ENCODE measurements at regions not wholly inside any gene's neighbourhood (a gene's known extent, or its start where the extent isn't known, plus 50 kb on each side); places are given as distances from the start of the nearest gene placed in this dataset.

DNA sequence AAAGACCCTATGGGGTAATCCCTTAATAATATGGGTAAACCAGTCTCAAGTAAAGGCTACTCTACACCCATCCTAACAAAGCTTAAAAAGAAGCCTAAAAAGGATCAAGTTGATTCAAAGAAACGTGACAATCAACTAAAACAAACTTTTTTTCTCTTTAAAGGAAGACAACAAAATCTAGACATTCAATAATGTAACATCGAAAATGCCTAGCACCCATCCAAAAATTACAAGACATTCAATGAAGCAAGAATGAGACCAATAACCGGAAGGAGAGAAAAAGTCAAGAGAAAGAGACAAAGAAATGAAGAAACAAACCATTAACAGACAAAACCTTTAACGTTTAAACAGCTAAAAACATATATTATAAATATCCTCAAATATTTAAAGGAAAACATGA is 143.8 kb upstream of the VASH1 start:
- DNase-seq (ENCODE audit: low read depth), result no peak
- TF ChIP-seq, protein P1, sequence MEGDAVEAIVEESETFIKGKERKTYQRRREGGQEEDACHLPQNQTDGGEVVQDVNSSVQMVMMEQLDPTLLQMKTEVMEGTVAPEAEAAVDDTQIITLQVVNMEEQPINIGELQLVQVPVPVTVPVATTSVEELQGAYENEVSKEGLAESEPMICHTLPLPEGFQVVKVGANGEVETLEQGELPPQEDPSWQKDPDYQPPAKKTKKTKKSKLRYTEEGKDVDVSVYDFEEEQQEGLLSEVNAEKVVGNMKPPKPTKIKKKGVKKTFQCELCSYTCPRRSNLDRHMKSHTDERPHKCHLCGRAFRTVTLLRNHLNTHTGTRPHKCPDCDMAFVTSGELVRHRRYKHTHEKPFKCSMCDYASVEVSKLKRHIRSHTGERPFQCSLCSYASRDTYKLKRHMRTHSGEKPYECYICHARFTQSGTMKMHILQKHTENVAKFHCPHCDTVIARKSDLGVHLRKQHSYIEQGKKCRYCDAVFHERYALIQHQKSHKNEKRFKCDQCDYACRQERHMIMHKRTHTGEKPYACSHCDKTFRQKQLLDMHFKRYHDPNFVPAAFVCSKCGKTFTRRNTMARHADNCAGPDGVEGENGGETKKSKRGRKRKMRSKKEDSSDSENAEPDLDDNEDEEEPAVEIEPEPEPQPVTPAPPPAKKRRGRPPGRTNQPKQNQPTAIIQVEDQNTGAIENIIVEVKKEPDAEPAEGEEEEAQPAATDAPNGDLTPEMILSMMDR (IDR thresholded peaks at IDR 0.05; ENCODE audit: low read length, missing control alignments), result no peak
- no peak overlapping the region for H3K4me3 ChIP-seq (replicated peaks; ENCODE audit: low read depth, low read length)

DNA sequence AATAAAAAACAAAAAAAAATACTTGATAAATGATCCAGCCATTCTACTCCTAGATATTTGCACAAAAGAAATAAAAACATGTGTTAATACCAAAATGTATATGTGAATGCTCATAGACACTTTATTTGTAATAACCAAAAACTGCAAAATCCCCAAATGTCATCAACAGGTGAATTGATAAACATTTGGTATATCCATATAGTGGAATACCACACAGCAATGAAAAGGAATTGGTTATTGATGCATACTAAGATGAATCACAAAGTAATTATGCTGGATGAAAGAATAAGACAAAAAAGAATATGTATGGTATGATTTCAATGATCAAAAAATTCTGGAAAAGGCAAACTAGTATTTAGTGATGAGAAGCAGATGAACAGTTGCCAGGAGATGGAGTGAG is 124.7 kb upstream of the VASH1 start:
- H3K4me3 ChIP-seq (replicated peaks; ENCODE audit: low read depth, low read length), result no peak overlapping the region
- DNase-seq (ENCODE audit: low read depth), result no peak
- TF ChIP-seq, protein P1 (IDR thresholded peaks at IDR 0.05; ENCODE audit: low read length, missing control alignments), result no peak

DNA sequence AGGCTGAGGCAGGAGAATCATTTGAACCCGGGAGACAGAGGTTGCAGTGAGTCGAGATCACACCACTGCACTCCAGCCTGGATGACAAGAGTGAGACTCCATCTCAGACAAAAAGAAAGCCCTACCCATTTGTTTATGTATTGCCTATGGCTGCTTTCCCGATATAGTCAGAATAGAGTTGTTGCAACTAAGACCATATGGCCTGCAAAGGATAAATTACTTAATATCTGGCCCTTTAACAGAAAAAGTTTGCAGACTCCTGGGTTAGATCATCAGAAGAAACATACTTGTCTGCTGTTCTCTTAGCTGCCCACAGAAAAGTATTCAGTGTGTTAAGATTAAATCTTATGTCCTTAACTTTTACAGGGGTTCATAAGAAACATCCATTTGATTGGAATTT is 122.4 kb upstream of the VASH1 start:
- TF ChIP-seq, protein P1 (IDR thresholded peaks at IDR 0.05; ENCODE audit: low read length, missing control alignments), result no peak
- no peak overlapping the region for H3K4me3 ChIP-seq (replicated peaks; ENCODE audit: low read depth, low read length)
- DNase-seq (ENCODE audit: low read depth), result no peak

DNA sequence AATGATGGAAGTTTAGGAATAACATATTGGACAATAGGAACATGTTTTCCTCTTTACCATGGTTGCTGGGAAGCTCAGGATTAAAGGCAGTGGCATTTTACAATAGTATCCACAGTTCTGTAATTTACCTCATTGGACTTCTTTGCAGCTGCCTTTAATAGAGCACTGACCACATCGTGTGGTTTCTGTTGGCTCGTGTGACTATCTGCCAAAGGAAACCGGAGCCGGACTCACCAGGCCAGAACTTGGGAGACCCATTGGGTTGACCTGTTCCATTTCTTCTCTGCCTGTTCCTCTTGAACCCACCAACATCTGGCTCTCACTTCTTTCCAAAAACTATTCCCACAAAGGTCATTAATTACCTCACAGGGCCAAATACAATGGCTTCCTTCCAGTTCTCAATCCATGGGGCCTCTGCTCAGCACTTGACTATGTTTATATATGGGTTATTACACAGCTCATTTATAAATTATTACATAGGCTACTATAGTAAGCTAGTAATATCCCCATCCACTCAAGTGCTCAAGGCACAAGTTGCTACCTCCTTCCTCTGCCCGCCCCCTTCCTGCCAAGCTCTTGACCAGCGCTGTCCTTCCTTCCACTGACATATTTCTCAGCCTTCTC is 121.5 kb upstream of the VASH1 start:
- DNase-seq (ENCODE audit: low read depth), result no peak
- H3K4me3 ChIP-seq (replicated peaks; ENCODE audit: low read depth, low read length), result no peak overlapping the region
- TF ChIP-seq, protein P1 (IDR thresholded peaks at IDR 0.05; ENCODE audit: low read length, missing control alignments), result no peak

DNA sequence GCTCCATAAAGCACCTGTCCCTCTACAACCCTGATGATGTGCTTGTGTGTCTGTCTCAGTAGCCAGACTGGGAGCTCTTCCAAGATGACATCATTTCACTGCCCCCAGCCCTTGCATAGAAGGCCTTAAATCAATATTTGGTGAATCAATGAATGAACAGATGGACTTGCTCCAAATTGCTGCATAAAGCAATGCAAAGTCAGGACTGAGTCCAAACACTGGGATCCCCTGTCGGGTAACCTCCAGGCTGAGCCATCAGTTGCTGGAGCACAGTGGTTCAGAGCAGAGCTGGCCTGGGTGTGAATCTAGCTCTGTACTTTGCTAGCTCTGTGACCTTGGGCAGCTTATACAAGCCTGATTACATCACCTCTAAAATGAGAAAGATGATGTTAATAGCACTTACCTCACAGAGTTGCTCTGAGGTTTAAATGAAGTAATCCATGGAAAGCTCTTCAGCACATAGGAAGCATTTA is 120.3 kb upstream of the VASH1 start:
- no peak for DNase-seq (ENCODE audit: low read depth)
- TF ChIP-seq, protein P1 (IDR thresholded peaks at IDR 0.05; ENCODE audit: low read length, missing control alignments), result no peak

DNA sequence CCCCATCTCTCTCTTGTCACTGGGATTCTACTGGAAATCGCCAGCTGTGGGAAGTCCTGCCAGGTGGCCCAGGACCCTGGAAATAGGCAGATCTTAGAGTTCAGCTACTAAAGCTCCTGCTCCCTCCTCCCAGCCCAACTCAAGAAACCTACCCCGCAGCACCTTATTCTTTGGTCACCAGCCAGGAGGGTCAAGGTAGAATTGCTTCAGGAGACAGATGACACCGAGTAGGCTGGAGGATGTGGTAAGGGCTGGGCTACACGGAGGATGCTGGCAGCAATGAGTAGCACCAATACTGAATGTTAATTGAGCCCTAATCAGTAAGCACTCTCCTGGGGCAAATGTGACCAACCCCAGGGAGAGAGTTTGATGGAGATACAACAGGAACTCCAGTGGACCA is 119.7 kb upstream of the VASH1 start:
- TF ChIP-seq, protein P1 (IDR thresholded peaks at IDR 0.05; ENCODE audit: low read length, missing control alignments), result no peak
- no peak overlapping the region for H3K4me3 ChIP-seq (replicated peaks; ENCODE audit: low read depth, low read length)
- DNase-seq (ENCODE audit: low read depth), result no peak

More for the DNA sequence above, 120.3 kb upstream of the VASH1 start:
- no peak overlapping the region for H3K4me3 ChIP-seq (replicated peaks; ENCODE audit: low read depth, low read length)

DNA sequence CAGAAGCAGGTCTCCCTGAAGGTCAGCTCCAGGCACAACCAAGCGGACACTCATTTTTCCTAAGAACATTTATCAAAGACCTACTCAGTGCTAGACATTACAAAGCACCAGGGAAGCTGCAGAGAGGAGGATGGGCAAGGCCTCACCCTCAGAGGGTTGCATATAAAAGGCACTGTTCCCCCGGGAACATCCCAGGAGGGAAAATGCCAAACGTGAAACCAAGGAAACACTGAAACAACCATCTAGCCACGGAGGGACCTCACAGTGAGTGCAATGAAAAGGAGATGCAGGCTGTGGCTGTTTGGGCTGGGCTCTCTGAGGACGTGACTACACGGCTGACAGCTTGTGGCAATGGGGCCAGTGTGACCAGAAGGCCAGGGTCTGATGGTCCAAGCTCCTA is 117.4 kb upstream of the VASH1 start:
- H3K4me3 ChIP-seq (replicated peaks; ENCODE audit: low read depth, low read length), result no peak overlapping the region
- TF ChIP-seq, protein P1 (IDR thresholded peaks at IDR 0.05; ENCODE audit: low read length, missing control alignments), result no peak
- DNase-seq (ENCODE audit: low read depth), result no peak
